ENCODE measurements at regions not wholly inside any gene's neighbourhood (a gene's known extent, or its start where the extent isn't known, plus 50 kb on each side); places are given as distances from the start of the nearest gene placed in this dataset.

- Mint-ChIP-seq H3K27me3 (no peaks in the 10 kb centered on the region), H3K27ac (no peak overlapping the region), H3K4me1 (no peaks in the 10 kb centered on the region), H3K36me3 (peaks cover 9% of the 10 kb centered on the region), H3K9me3 (peaks cover 0 to 3% (median 3%) of the 10 kb centered on the region in 3 donors), H3K4me3 (no peak overlapping the region)
- WGBS (ENCODE audit: insufficient coverage) = no CpG with 5 or more reads among the region's 1 CpG
- ChIA-PET CTCF (interaction anchor here (0.5 to 0.7 kb wide), 2 partner anchors 12 to 52 kb away, joined by 3 read pairs; no protein-coding TSS in a partner anchor), POLR2A (no interaction called here)
- Histone ChIP-seq H3K9me3 (no peaks in the 10 kb centered on the region), H3K36me3 (ENCODE audit: control insufficient read depth in 2 of 2, extremely low read depth in 1 of 2, insufficient read depth in 1 of 2, low read length in 1 of 2) (no peaks in the 10 kb centered on the region), H3K4me3 (ENCODE audit: control insufficient read depth in 1 of 2, extremely low read depth in 1 of 2, low read length in 1 of 2) (no peak overlapping the region), H3K27ac (ENCODE audit: low read length) (no peak overlapping the region), H3K27me3 (replicated peaks in 1 of 2; ENCODE audit: control insufficient read depth in 2 of 2, extremely low read depth in 1 of 2, insufficient read depth in 2 of 2, low read length in 1 of 2) (no peaks in the 10 kb centered on the region), H3K4me1 (ENCODE audit: control insufficient read depth in 1 of 2, extremely low read depth in 1 of 2, insufficient read depth in 2 of 2, low read length in 2 of 2) (no peaks in the 10 kb centered on the region)
- no peak for ATAC-seq (replicated peaks in 1 of 4)
- DNase-seq = no peak
These were observed 576.2 kb downstream of the MTRR start for GRCh38 chr5:8445139-8445538.

DNA sequence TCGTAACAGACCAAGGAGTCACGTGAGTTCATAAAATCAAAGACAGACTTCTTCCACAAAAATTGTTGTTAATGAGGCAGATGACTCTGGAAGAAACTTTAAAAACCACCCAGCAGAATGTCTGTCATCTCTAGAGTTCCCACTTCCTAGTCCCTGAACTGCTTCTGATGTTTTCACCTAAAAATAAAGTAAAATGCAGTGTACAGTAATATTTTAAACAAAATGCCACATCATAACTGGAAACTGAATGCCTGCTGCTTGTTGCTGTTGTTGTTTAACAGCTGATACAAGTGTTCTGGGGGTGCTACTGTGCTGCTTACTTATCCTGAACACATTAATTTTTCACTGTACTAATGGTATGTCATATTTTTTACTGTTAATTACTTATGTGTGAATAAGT lies 577.2 kb downstream of the MTRR start:
- Mint-ChIP-seq H3K27ac (no peak overlapping the region), H3K36me3 (peaks cover 13% of the 10 kb centered on the region), H3K9me3 (peaks cover 0 to 3% (median 3%) of the 10 kb centered on the region in 3 donors), H3K27me3 (no peaks in the 10 kb centered on the region), H3K4me3 (no peak overlapping the region), H3K4me1 (no peaks in the 10 kb centered on the region)
- 80% methylated on average over 1 of the region's 2 CpGs for WGBS (ENCODE audit: insufficient coverage)
- H3K4me1 ChIP-seq (ENCODE audit: control insufficient read depth in 1 of 2, extremely low read depth in 1 of 2, insufficient read depth in 2 of 2, low read length in 2 of 2) = no peaks in the 10 kb centered on the region
- H3K9me3 ChIP-seq = no peaks in the 10 kb centered on the region
- ChIA-PET POLR2A (no interaction called here), CTCF (no interaction called here)
- H3K4me3 ChIP-seq (ENCODE audit: control insufficient read depth in 1 of 2, extremely low read depth in 1 of 2, low read length in 1 of 2) = no peak overlapping the region
- DNase-seq (no peak), ATAC-seq (replicated peaks in 1 of 4) (no peak)
- H3K27me3 ChIP-seq (replicated peaks in 1 of 2; ENCODE audit: control insufficient read depth in 2 of 2, extremely low read depth in 1 of 2, insufficient read depth in 2 of 2, low read length in 1 of 2) = no peaks in the 10 kb centered on the region
- no peak overlapping the region for H3K27ac ChIP-seq (ENCODE audit: low read length)
- H3K36me3 ChIP-seq (ENCODE audit: control insufficient read depth in 2 of 2, extremely low read depth in 1 of 2, insufficient read depth in 1 of 2, low read length in 1 of 2) = no peaks in the 10 kb centered on the region

DNA sequence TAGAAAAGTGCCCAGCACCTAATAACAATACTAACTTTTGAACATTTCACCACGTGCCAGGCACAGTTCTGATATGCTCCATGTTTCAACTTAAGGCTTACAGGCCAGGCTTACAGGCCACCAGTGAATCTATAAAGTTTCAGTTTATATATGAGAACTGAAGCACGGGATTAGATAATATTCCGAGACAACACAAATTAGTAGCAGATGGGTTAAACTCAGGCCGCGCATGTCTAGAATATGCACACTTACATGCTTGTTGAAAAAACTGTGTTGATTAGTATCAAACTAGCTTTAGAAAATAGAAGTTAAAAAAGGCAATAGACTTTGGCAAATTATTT lies 587.9 kb downstream of the MTRR start:
- Histone ChIP-seq H3K27me3 (replicated peaks in 1 of 2; ENCODE audit: control insufficient read depth in 2 of 2, extremely low read depth in 1 of 2, insufficient read depth in 2 of 2, low read length in 1 of 2) (no peaks in the 10 kb centered on the region), H3K36me3 (ENCODE audit: control insufficient read depth in 2 of 2, extremely low read depth in 1 of 2, insufficient read depth in 1 of 2, low read length in 1 of 2) (no peaks in the 10 kb centered on the region), H3K27ac (ENCODE audit: low read length) (no peak overlapping the region), H3K4me3 (ENCODE audit: control insufficient read depth in 1 of 2, extremely low read depth in 1 of 2, low read length in 1 of 2) (peak overlapping the region in 1 of 2 donors; percentile 62), H3K4me1 (ENCODE audit: control insufficient read depth in 1 of 2, extremely low read depth in 1 of 2, insufficient read depth in 2 of 2, low read length in 2 of 2) (peaks cover 0 to 4% of the 10 kb centered on the region in 2 experiments), H3K9me3 (no peaks in the 10 kb centered on the region)
- H3K4me3 Mint-ChIP-seq = peak overlapping the region; percentile 71 to 93 (median 86)
- WGBS (ENCODE audit: insufficient coverage) = 100% methylated on average over 2 of the region's 5 CpGs
- DNase-seq = peak in 1 of 35 experiments; percentile 1
- ChIA-PET POLR2A (no interaction called here), CTCF (interaction anchor here in 1 of 2 donors (0.6 kb wide), 1 partner anchor 11 kb away, joined by 3 read pairs; no protein-coding TSS in a partner anchor)
- H3K27me3 Mint-ChIP-seq = no peaks in the 10 kb centered on the region
- H3K36me3 Mint-ChIP-seq = no peaks in the 10 kb centered on the region
- H3K9me3 Mint-ChIP-seq = no peaks in the 10 kb centered on the region
- H3K27ac Mint-ChIP-seq = peak overlapping the region; percentile 76 to 77
- peaks cover 13 to 24% (median 13%) of the 10 kb centered on the region in 3 donors for H3K4me1 Mint-ChIP-seq
- no peak for ATAC-seq (replicated peaks in 1 of 4)

GRCh38 chr5:8457187-8458037 lies 588.5 kb downstream of the MTRR start:
- ChIA-PET POLR2A (no interaction called here), CTCF (interaction anchor here in 1 of 2 donors (0.6 kb wide), 2 partner anchors 12 to 1688 kb away, joined by 3 read pairs; no protein-coding TSS in a partner anchor)
- ATAC-seq (replicated peaks in 1 of 4) (peak; percentile 94 to 95 (median 95)), DNase-seq (peak; percentile 53 to 88 (median 77))
- Histone ChIP-seq H3K36me3 (ENCODE audit: control insufficient read depth in 2 of 2, extremely low read depth in 1 of 2, insufficient read depth in 1 of 2, low read length in 1 of 2) (no peaks in the 10 kb centered on the region), H3K4me1 (ENCODE audit: control insufficient read depth in 1 of 2, extremely low read depth in 1 of 2, insufficient read depth in 2 of 2, low read length in 2 of 2) (peaks cover 0 to 4% of the 10 kb centered on the region in 2 experiments), H3K4me3 (ENCODE audit: control insufficient read depth in 1 of 2, extremely low read depth in 1 of 2, low read length in 1 of 2) (peak overlapping the region; percentile 62 to 69), H3K27ac (ENCODE audit: low read length) (peak overlapping the region; percentile 45), H3K27me3 (replicated peaks in 1 of 2; ENCODE audit: control insufficient read depth in 2 of 2, extremely low read depth in 1 of 2, insufficient read depth in 2 of 2, low read length in 1 of 2) (no peaks in the 10 kb centered on the region), H3K9me3 (no peaks in the 10 kb centered on the region)
- Mint-ChIP-seq H3K4me1 (peaks cover 13 to 24% (median 13%) of the 10 kb centered on the region in 3 donors), H3K4me3 (peak overlapping the region; percentile 71 to 93 (median 86)), H3K36me3 (no peaks in the 10 kb centered on the region), H3K9me3 (no peaks in the 10 kb centered on the region), H3K27me3 (no peaks in the 10 kb centered on the region), H3K27ac (peak overlapping the region; percentile 76 to 77)
- WGBS (ENCODE audit: insufficient coverage) = 26% methylated on average over 60 of the region's 74 CpGs

GRCh38 chr5:8458038-8458383 lies 589.1 kb downstream of the MTRR start:
- Histone ChIP-seq H3K36me3 (ENCODE audit: control insufficient read depth in 2 of 2, extremely low read depth in 1 of 2, insufficient read depth in 1 of 2, low read length in 1 of 2) (no peaks in the 10 kb centered on the region), H3K27me3 (replicated peaks in 1 of 2; ENCODE audit: control insufficient read depth in 2 of 2, extremely low read depth in 1 of 2, insufficient read depth in 2 of 2, low read length in 1 of 2) (no peaks in the 10 kb centered on the region), H3K4me3 (ENCODE audit: control insufficient read depth in 1 of 2, extremely low read depth in 1 of 2, low read length in 1 of 2) (peak overlapping the region; percentile 62 to 69), H3K27ac (ENCODE audit: low read length) (no peak overlapping the region), H3K9me3 (no peaks in the 10 kb centered on the region), H3K4me1 (ENCODE audit: control insufficient read depth in 1 of 2, extremely low read depth in 1 of 2, insufficient read depth in 2 of 2, low read length in 2 of 2) (peaks cover 0 to 4% of the 10 kb centered on the region in 2 experiments)
- ChIA-PET POLR2A (interaction anchor here in 1 of 2 donors (0.6 kb wide), 1 partner anchor 11 kb away, joined by 3 read pairs; no protein-coding TSS in a partner anchor), CTCF (interaction anchor here in 1 of 2 donors (0.6 kb wide), 1 partner anchor 1689 kb away, joined by 3 read pairs; no protein-coding TSS in a partner anchor)
- peak in 2 of 35 experiments; percentile 0 for DNase-seq
- no peaks in the 10 kb centered on the region for H3K27me3 Mint-ChIP-seq
- H3K4me1 Mint-ChIP-seq = peaks cover 13 to 24% (median 13%) of the 10 kb centered on the region in 3 donors
- 26% methylated on average over 18 of the region's 22 CpGs for WGBS (ENCODE audit: insufficient coverage)
- peak overlapping the region in 1 of 2 donors; percentile 5 for H3K27ac Mint-ChIP-seq
- ATAC-seq (replicated peaks in 1 of 4) = peak in 2 of 4 experiments; percentile 22 to 26
- no peaks in the 10 kb centered on the region for H3K36me3 Mint-ChIP-seq
- H3K4me3 Mint-ChIP-seq = peak overlapping the region; percentile 71 to 93 (median 86)
- H3K9me3 Mint-ChIP-seq = no peaks in the 10 kb centered on the region

GRCh38 chr5:8461543-8461942 lies 592.6 kb downstream of the MTRR start:
- Mint-ChIP-seq H3K27ac (no peak overlapping the region), H3K4me1 (peaks cover 8 to 19% (median 9%) of the 10 kb centered on the region in 3 donors), H3K4me3 (no peak overlapping the region), H3K9me3 (no peaks in the 10 kb centered on the region), H3K36me3 (no peaks in the 10 kb centered on the region), H3K27me3 (no peaks in the 10 kb centered on the region)
- Histone ChIP-seq H3K36me3 (ENCODE audit: control insufficient read depth in 2 of 2, extremely low read depth in 1 of 2, insufficient read depth in 1 of 2, low read length in 1 of 2) (no peaks in the 10 kb centered on the region), H3K27ac (ENCODE audit: low read length) (no peak overlapping the region), H3K27me3 (replicated peaks in 1 of 2; ENCODE audit: control insufficient read depth in 2 of 2, extremely low read depth in 1 of 2, insufficient read depth in 2 of 2, low read length in 1 of 2) (no peaks in the 10 kb centered on the region), H3K4me3 (ENCODE audit: control insufficient read depth in 1 of 2, extremely low read depth in 1 of 2, low read length in 1 of 2) (no peak overlapping the region), H3K9me3 (no peaks in the 10 kb centered on the region), H3K4me1 (ENCODE audit: control insufficient read depth in 1 of 2, extremely low read depth in 1 of 2, insufficient read depth in 2 of 2, low read length in 2 of 2) (peaks cover 0 to 4% of the 10 kb centered on the region in 2 experiments)
- CTCF ChIA-PET = no interaction called here
- ATAC-seq (replicated peaks in 1 of 4) = no peak
- 76% methylated on average over 2 of the region's 3 CpGs for WGBS (ENCODE audit: insufficient coverage)
- DNase-seq = no peak
- POLR2A ChIA-PET = no interaction called here
